ENCODE measurements at regions not wholly inside any gene's neighbourhood (a gene's known extent, or its start where the extent isn't known, plus 50 kb on each side); places are given as distances from the start of the nearest gene placed in this dataset.
A peak's percentile ranks its signal among the peaks of the same experiment; 100 is the strongest.

GRCh38 chr10:89082086-89082485 lies 91.5 kb downstream of the FAS start:
- no peak for DNase-seq (ENCODE audit: low read depth, low spot score)
- H3K4me3 ChIP-seq (ENCODE audit: low read depth, low read length), result no peak overlapping the region
- TF ChIP-seq CTCF (IDR thresholded peaks at IDR 0.05; ENCODE audit: insufficient read depth, low read length, missing control alignments), result no peak
- ChIA-PET CTCF (interaction anchor here (2.6 kb wide), 1 partner anchor 52 kb away, joined by 7 read pairs; no protein-coding TSS in a partner anchor), POLR2A (no interaction called here)

- H3K4me3 ChIP-seq (ENCODE audit: low read depth, low read length), result no peak overlapping the region
- POLR2A ChIA-PET, result no interaction called here
- TF ChIP-seq CTCF (IDR thresholded peaks at IDR 0.05; ENCODE audit: insufficient read depth, low read length, missing control alignments), result no peak
- no peak for DNase-seq (ENCODE audit: low read depth, low spot score)
- CTCF ChIA-PET, result interaction anchor here (1.5 to 2.6 kb wide), 4 partner anchors 11 to 138 kb away, joined by 3 to 7 read pairs (median 4); no protein-coding TSS in a partner anchor
These were observed 90.1 kb downstream of the FAS start for GRCh38 chr10:89080660-89081059.

GRCh38 chr10:89079961-89080360 lies 89.4 kb downstream of the FAS start:
- CTCF ChIA-PET, result interaction anchor here (0.9 to 2.6 kb wide), 5 partner anchors 11 to 138 kb away, joined by 3 to 7 read pairs (median 3); no protein-coding TSS in a partner anchor
- POLR2A ChIA-PET, result interaction anchor here (1.0 kb wide), 1 partner anchor 127 kb away, joined by 4 read pairs; the partner anchor contains the start of gene CH25H
- TF ChIP-seq CTCF (IDR thresholded peaks at IDR 0.05; ENCODE audit: insufficient read depth, low read length, missing control alignments), result no peak

GRCh38 chr10:89078724-89079672 lies 88.4 kb downstream of the FAS start:
- H3K4me3 ChIP-seq (ENCODE audit: low read depth, low read length), result no peak overlapping the region
- no peak for TF ChIP-seq CTCF (IDR thresholded peaks at IDR 0.05; ENCODE audit: insufficient read depth, low read length, missing control alignments)
- ChIA-PET CTCF (interaction anchor here (0.9 to 2.0 kb wide), 4 partner anchors 17 to 136 kb away, joined by 3 to 6 read pairs (median 4); no protein-coding TSS in a partner anchor), POLR2A (interaction anchor here (0.7 to 1.0 kb wide), 2 partner anchors 8 to 128 kb away, joined by 4 read pairs; partner anchors contain the start of gene CH25H)
- peak; percentile 52 for DNase-seq (ENCODE audit: low read depth, low spot score)

More at GRCh38 chr10:89079961-89080360, 89.4 kb downstream of the FAS start:
- H3K4me3 ChIP-seq (ENCODE audit: low read depth, low read length), result no peak overlapping the region
- DNase-seq (ENCODE audit: low read depth, low spot score), result no peak

GRCh38 chr10:89076120-89076519 lies 85.5 kb downstream of the FAS start:
- no peak overlapping the region for H3K4me3 ChIP-seq (ENCODE audit: low read depth, low read length)
- no peak for DNase-seq (ENCODE audit: low read depth, low spot score)
- ChIA-PET POLR2A (no interaction called here), CTCF (interaction anchor here (1.0 to 1.5 kb wide), 4 partner anchors 21 to 141 kb away, joined by 3 to 6 read pairs (median 3); no protein-coding TSS in a partner anchor)
- TF ChIP-seq CTCF (IDR thresholded peaks at IDR 0.05; ENCODE audit: insufficient read depth, low read length, missing control alignments), result no peak

GRCh38 chr10:89075631-89076030 lies 85.0 kb downstream of the FAS start:
- no peak overlapping the region for H3K4me3 ChIP-seq (ENCODE audit: low read depth, low read length)
- DNase-seq (ENCODE audit: low read depth, low spot score), result no peak
- CTCF ChIA-PET, result interaction anchor here (1.0 to 1.5 kb wide), 3 partner anchors 29 to 142 kb away, joined by 3 to 6 read pairs (median 3); no protein-coding TSS in a partner anchor
- POLR2A ChIA-PET, result no interaction called here
- TF ChIP-seq CTCF (IDR thresholded peaks at IDR 0.05; ENCODE audit: insufficient read depth, low read length, missing control alignments), result no peak
